Muscle of leg (tissue), 3 donors: ENCODE measurements at regions not wholly inside any gene's neighbourhood (a gene's known extent, or its start where the extent isn't known, plus 50 kb on each side); places are given as distances from the start of the nearest gene placed in this dataset.

Experiments
- DNase-seq: peaks from one replicate; pipeline ENCODE4 v3.0.0; 2013
- H3K27ac ChIP-seq: one replicate; pipeline ENCODE4 v1.5.1; 2013; ENCODE audit warnings: mild to moderate bottlenecking, low read length, control low read depth
- H3K27me3 ChIP-seq: one replicate; pipeline ENCODE4 v1.6.1; 2013; ENCODE audit warnings: low read length; ENCODE audit not compliant: control insufficient read depth, insufficient read depth
- H3K36me3 ChIP-seq: one replicate; pipeline ENCODE4 v1.6.1; 2013; ENCODE audit warnings: low read length; ENCODE audit not compliant: control insufficient read depth, insufficient read depth
- H3K4me1 ChIP-seq: one replicate; pipeline ENCODE4 v1.6.1; 2013; ENCODE audit warnings: low read length; ENCODE audit not compliant: control insufficient read depth, insufficient read depth
- H3K4me3 ChIP-seq: one replicate; pipeline ENCODE4 v1.5.1; 2013; ENCODE audit warnings: low read length, control low read depth
- H3K9me3 ChIP-seq: replicated peaks from 2 replicates; pipeline ENCODE4 v1.6.1; 2013; ENCODE audit warnings: low read depth, low read length; ENCODE audit not compliant: control insufficient read depth
- WGBS: methylation state at CpG from one replicate; pipeline ENCODE4 v1.1.5; 2013; ENCODE audit warnings: missing lambda C conversion rate; ENCODE audit not compliant: insufficient coverage; 5-methylcytosine and 5-hydroxymethylcytosine counted together

DNA sequence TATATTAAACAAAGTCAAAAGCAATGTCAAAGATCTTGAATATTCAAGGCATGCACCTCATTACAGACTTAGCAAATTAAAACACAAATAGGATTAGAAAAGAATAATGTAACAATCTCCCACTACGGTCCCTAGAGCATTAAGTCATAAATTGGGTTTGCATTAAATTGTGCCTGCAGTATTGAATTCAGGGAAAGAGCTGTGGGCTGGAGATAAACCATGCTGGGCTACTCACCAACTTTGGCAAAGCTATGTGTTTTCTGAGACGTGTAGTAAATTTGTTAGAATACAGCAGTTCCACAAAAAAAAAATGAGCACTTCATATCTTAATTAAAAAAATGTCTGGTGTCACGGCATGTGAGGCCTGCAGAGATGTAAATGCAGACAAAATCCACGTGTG is 241.6 kb downstream of the SNX10 start:
- Histone ChIP-seq H3K27me3 (peaks cover 9% of the 10 kb centered on the region), H3K36me3 (no peaks in the 10 kb centered on the region), H3K4me3 (no peak overlapping the region), H3K9me3 (no peaks in the 10 kb centered on the region), H3K4me1 (no peaks in the 10 kb centered on the region), H3K27ac (no peak overlapping the region)
- no CpG with 5 or more reads among the region's 4 CpGs for whole genome bisulfite sequencing
- DNase-seq: no peak

- Histone ChIP-seq H3K36me3 (no peaks in the 10 kb centered on the region), H3K4me1 (no peaks in the 10 kb centered on the region), H3K9me3 (no peaks in the 10 kb centered on the region), H3K27ac (no peak overlapping the region), H3K27me3 (peaks cover 16% of the 10 kb centered on the region), H3K4me3 (no peak overlapping the region)
- DNase-seq: no peak
- 72% methylated on average over 7 of the region's 17 CpGs for WGBS
Measured at GRCh38 chr7:26534649-26535482, 243.2 kb downstream of the SNX10 start.

DNA sequence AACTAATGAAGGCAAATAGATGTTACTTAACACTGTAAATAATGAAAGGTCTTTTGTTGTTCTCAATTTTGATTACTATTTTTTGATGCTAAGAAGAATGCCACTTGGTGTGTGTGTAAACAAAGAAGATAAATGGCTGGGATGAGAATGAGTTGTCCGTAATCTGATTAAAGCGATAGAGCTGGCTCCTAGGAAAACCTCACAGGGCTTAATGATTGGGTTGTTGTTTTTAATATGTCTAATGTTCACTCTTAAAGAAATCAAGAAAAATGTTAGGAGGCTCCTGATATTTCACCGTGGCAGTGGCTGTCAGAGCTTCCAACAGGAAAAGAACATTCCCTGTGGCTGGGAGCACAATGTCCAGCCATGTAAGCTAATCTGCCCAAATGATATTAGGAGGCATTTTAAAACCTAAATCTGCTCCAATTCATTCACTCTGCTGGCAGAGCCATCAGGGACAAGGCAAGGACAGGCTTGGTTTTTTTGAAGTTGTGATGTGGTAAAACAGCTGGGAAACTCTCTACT is 243.9 kb downstream of the SNX10 start:
- peaks cover 17% of the 10 kb centered on the region for H3K27me3 ChIP-seq
- no peak overlapping the region for H3K27ac ChIP-seq
- H3K9me3 ChIP-seq: no peaks in the 10 kb centered on the region
- no CpG with 5 or more reads among the region's 3 CpGs for WGBS
- no peak overlapping the region for H3K4me3 ChIP-seq
- no peak for DNase-seq
- no peaks in the 10 kb centered on the region for H3K4me1 ChIP-seq
- H3K36me3 ChIP-seq: no peaks in the 10 kb centered on the region

GRCh38 chr7:26538216-26538615 is 246.6 kb downstream of the SNX10 start:
- no peaks in the 10 kb centered on the region for H3K36me3 ChIP-seq
- DNase-seq: no peak
- WGBS: 66% methylated on average over 5 of the region's 7 CpGs
- H3K27ac ChIP-seq: no peak overlapping the region
- peaks cover 5% of the 10 kb centered on the region for H3K4me1 ChIP-seq
- no peaks in the 10 kb centered on the region for H3K9me3 ChIP-seq
- no peak overlapping the region for H3K4me3 ChIP-seq
- peaks cover 25% of the 10 kb centered on the region for H3K27me3 ChIP-seq

- Histone ChIP-seq H3K36me3 (no peaks in the 10 kb centered on the region), H3K4me1 (peaks cover 9% of the 10 kb centered on the region), H3K4me3 (no peak overlapping the region), H3K9me3 (no peaks in the 10 kb centered on the region), H3K27me3 (peaks cover 25% of the 10 kb centered on the region), H3K27ac (no peak overlapping the region)
- DNase-seq: no peak
- 31% methylated on average over 2 of the region's 3 CpGs for WGBS
Measured at GRCh38 chr7:26538689-26539088, 247.0 kb downstream of the SNX10 start.

GRCh38 chr7:26543340-26543739 is 251.7 kb downstream of the SNX10 start:
- H3K27ac ChIP-seq: no peak overlapping the region
- H3K4me3 ChIP-seq: no peak overlapping the region
- WGBS: no CpG with 5 or more reads among the region's 10 CpGs
- DNase-seq: peak; percentile 51
- peaks cover 14% of the 10 kb centered on the region for H3K27me3 ChIP-seq
- H3K36me3 ChIP-seq: no peaks in the 10 kb centered on the region
- H3K4me1 ChIP-seq: peaks cover 27% of the 10 kb centered on the region
- H3K9me3 ChIP-seq: no peaks in the 10 kb centered on the region

GRCh38 chr7:26543951-26544350 is 252.3 kb downstream of the SNX10 start:
- WGBS: 51% methylated on average over 3 of the region's 11 CpGs
- no peaks in the 10 kb centered on the region for H3K9me3 ChIP-seq
- H3K4me3 ChIP-seq: no peak overlapping the region
- H3K4me1 ChIP-seq: peaks cover 27% of the 10 kb centered on the region
- H3K36me3 ChIP-seq: no peaks in the 10 kb centered on the region
- peak; percentile 79 for DNase-seq
- peaks cover 13% of the 10 kb centered on the region for H3K27me3 ChIP-seq
- peak overlapping the region; percentile 0 for H3K27ac ChIP-seq

GRCh38 chr7:26546508-26547053 is 254.9 kb downstream of the SNX10 start:
- WGBS: 52% methylated on average over 12 of the region's 13 CpGs

DNA sequence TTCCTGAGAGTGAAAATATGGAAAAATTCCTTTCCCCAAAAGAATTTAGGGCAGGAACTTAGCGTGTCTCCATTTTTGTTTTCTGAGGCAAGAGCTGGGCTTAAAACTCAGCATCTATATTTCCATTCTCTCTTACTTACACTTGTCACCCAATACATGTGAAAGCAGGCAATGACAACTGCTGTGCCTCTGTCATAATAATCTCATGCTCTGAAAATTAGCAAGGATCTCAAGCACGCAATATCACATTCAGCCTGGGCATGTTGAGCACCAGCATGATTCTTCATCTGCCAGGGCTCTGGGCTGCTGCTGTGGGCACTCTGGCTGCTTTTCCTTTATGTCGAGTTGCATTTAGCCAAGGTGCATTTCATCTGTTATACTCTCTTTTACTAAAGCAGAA is 255.5 kb downstream of the SNX10 start:
- H3K9me3 ChIP-seq: no peaks in the 10 kb centered on the region
- DNase-seq: no peak
- 81% methylated on average over 2 of the region's 3 CpGs for WGBS
- peaks cover 3% of the 10 kb centered on the region for H3K27me3 ChIP-seq
- no peak overlapping the region for H3K4me3 ChIP-seq
- H3K4me1 ChIP-seq: peaks cover 27% of the 10 kb centered on the region
- no peak overlapping the region for H3K27ac ChIP-seq
- H3K36me3 ChIP-seq: no peaks in the 10 kb centered on the region

More at GRCh38 chr7:26546508-26547053, 254.9 kb downstream of the SNX10 start:
- Histone ChIP-seq H3K27ac (no peak overlapping the region), H3K27me3 (peaks cover 6% of the 10 kb centered on the region), H3K4me3 (no peak overlapping the region), H3K9me3 (no peaks in the 10 kb centered on the region), H3K36me3 (no peaks in the 10 kb centered on the region), H3K4me1 (peaks cover 27% of the 10 kb centered on the region)
- no peak for DNase-seq

DNA sequence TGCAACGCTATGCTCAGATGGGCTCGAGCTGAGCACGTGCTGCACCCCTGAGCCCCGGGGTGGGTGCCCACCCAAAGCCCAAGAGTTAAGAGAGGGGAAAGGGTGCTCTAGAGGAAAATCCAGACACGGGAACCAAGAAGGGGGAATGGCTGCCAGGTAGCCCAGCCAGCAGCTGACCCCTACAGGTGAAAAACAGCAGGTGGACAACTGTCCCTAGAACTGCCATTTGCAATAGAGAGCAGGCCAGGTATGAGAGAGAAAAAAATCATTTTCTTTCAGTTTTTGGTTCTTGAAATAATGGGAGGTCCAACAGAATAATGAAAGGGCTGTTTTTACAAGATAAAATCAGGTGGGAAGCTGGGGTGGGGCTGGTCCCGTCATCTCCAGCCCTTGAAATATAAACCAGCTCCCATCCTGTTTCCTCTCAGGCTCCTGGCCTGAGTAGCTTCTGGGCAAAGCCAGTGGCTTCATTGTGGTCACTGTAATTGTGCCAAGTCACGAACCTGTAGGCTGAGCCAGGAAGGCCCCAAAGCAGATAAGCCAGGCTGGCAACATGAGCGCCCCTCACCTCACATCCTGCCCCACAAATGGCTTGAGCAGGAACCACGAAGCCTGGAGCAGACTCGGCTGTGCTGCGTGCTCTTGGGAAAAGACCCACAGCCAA is 257.8 kb downstream of the SNX10 start:
- Histone ChIP-seq H3K27me3 (no peaks in the 10 kb centered on the region), H3K4me3 (no peak overlapping the region), H3K9me3 (no peaks in the 10 kb centered on the region), H3K4me1 (peaks cover 14% of the 10 kb centered on the region), H3K36me3 (no peaks in the 10 kb centered on the region), H3K27ac (no peak overlapping the region)
- WGBS: 72% methylated on average over 9 of the region's 11 CpGs
- no peak for DNase-seq
